HCT116 (cell line): ENCODE measurements at regions not wholly inside any gene's neighbourhood (a gene's known extent, or its start where the extent isn't known, plus 50 kb on each side); places are given as distances from the start of the nearest gene placed in this dataset.

Experiments used
- ATAC-seq: fragments of 200-7000 bp; cut with Tn5 transposase; 2 replicates; pipeline ENCODE4 v1.9.1; 2020; ENCODE audit warnings: mild to moderate bottlenecking, moderate library complexity
- BruUV-seq: library from RNA; stranded (reverse); fragments of 400-500 nt; replicated peaks from 2 replicates; lab custom pipeline; 2021; lab: Mats Ljungman, UMichigan
- CTCF ChIA-PET: fragments of 300-600 bp; sonication (Branson Sonifier 250); formaldehyde crosslinking; loops from one replicate; lab custom pipeline; 2021; ENCODE audit warnings: antibody characterized with exemption; lab: Charles Lee
- POLR2A ChIA-PET: fragments of 300-600, 350-600 bp; sonication (Branson Sonifier 250); formaldehyde crosslinking; loops from one replicate; lab custom pipeline; 2021; ENCODE audit warnings: antibody characterized with exemption; lab: Charles Lee
- RAD21 ChIA-PET, 2 experiments: fragments of 300-600 bp; sonication (Branson Sonifier 250); formaldehyde crosslinking; loops; one replicate each; lab custom pipeline; 2023; ENCODE audit warnings: low total read pairs in 2 of 2; ENCODE audit not compliant: uncharacterized antibody in 2 of 2, unreplicated experiment in 2 of 2, low non-redundant PET in 1 of 2; lab: Charles Lee
- DNase-seq: peaks from one replicate; pipeline ENCODE4 v3.0.0-alpha.2; 2010; ENCODE audit warnings: low read depth, low spot score
- H2AFZ ChIP-seq: fragments of 200-600 bp; shearing (Covaris generic), sonication (generic); 2 replicates; pipeline ENCODE4 v1.6.1; 2017; ENCODE audit warnings: low read depth, mixed run types, mixed read lengths, antibody characterized with exemption, low read length; ENCODE audit not compliant: poor library complexity, severe bottlenecking
- H3K27ac ChIP-seq: 2 replicates; pipeline ENCODE4 v1.5.1; 2012; ENCODE audit warnings: low read depth, low read length
- H3K27me3 ChIP-seq: fragments of 200-600 bp; sonication (generic); 2 replicates; pipeline ENCODE4 v1.6.1; 2016; ENCODE audit warnings: mixed run types, low read length, mixed read lengths; ENCODE audit not compliant: insufficient read depth
- H3K36me3 ChIP-seq, 2 experiments: fragments of 200-500 bp in 1 of 2; fragments of 200-600 bp in 1 of 2; sonication (Bioruptor generic) in 1 of 2; sonication (generic) in 1 of 2; 2 replicates each; pipeline versions ENCODE4 v1.5.1 to v1.6.1; 2014 to 2016; ENCODE audit warnings: low read length in 2 of 2, inconsistent platforms in 1 of 2, mixed read lengths in 1 of 2, mixed run types in 1 of 2; ENCODE audit not compliant: insufficient read depth in 2 of 2, control insufficient read depth in 1 of 2
- H3K4me1 ChIP-seq, 2 experiments: fragments of 200-600 bp in 1 of 2; sonication (generic) in 1 of 2; 2 replicates each; pipeline versions ENCODE4 v1.5.1 to v1.6.1; 2012 to 2017; ENCODE audit warnings: low read length in 2 of 2, inconsistent platforms in 1 of 2, mild to moderate bottlenecking in 1 of 2, mixed read lengths in 1 of 2, mixed run types in 1 of 2, moderate library complexity in 1 of 2; ENCODE audit not compliant: insufficient read depth in 2 of 2, control insufficient read depth in 1 of 2
- H3K4me2 ChIP-seq: fragments of 200-600 bp; sonication (generic); 2 replicates; pipeline ENCODE4 v1.6.1; 2017; ENCODE audit warnings: mixed run types, low read length, mixed read lengths
- H3K4me3 ChIP-seq, 2 experiments: fragments of 200-600 bp in 1 of 2; sonication (generic) in 1 of 2; replicated peaks in 1 of 2; 2 replicates each; pipeline ENCODE4 v1.5.1; 2011 to 2016; ENCODE audit warnings: low read length in 2 of 2, control low read depth in 1 of 2, low read depth in 1 of 2, mild to moderate bottlenecking in 1 of 2, mixed read lengths in 1 of 2, mixed run types in 1 of 2
- H3K79me2 ChIP-seq: fragments of 200-600 bp; sonication (generic); 2 replicates; pipeline ENCODE4 v1.6.1; 2017; ENCODE audit warnings: mild to moderate bottlenecking, mixed run types, low read length, moderate library complexity, mixed read lengths; ENCODE audit not compliant: insufficient read depth
- H3K9ac ChIP-seq: fragments of 200-600 bp; sonication (generic); 2 replicates; pipeline ENCODE4 v1.6.1; 2016; ENCODE audit warnings: low read length, mixed read lengths
- H3K9me2 ChIP-seq: fragments of 200-600 bp; sonication (generic), shearing (Covaris generic); 2 replicates; pipeline ENCODE4 v1.6.1; 2017; ENCODE audit warnings: mixed run types, mild to moderate bottlenecking, moderate library complexity; ENCODE audit not compliant: insufficient read depth
- H3K9me3 ChIP-seq, 2 experiments: fragments of 200-500 bp in 1 of 2; fragments of 200-600 bp in 1 of 2; sonication (Bioruptor generic) in 1 of 2; sonication (generic) in 1 of 2; 2 replicates each; pipeline ENCODE4 v1.6.1; 2014 to 2017; ENCODE audit warnings: low read length in 2 of 2, mixed read lengths in 2 of 2, inconsistent platforms in 1 of 2, low read depth in 1 of 2, mild to moderate bottlenecking in 1 of 2, mixed run types in 1 of 2, moderate library complexity in 1 of 2; ENCODE audit not compliant: control insufficient read depth in 1 of 2, insufficient read depth in 1 of 2
- H4K20me1 ChIP-seq: fragments of 200-600 bp; sonication (generic), shearing (Covaris generic); 2 replicates; pipeline ENCODE4 v1.6.1; 2017; ENCODE audit warnings: mixed run types, mild to moderate bottlenecking, moderate library complexity; ENCODE audit not compliant: insufficient read depth
- CBX3 ChIP-seq: IDR thresholded peaks from 2 replicates; pipeline ENCODE4 v1.6.1; 2012; ENCODE audit warnings: low read depth
- CEBPB ChIP-seq: IDR thresholded peaks from 2 replicates; pipeline ENCODE4 v1.6.1; 2012; ENCODE audit warnings: low read depth
- CTCF ChIP-seq, 3 experiments: fragments of 200-600 bp in 1 of 3; sonication (generic) in 1 of 3; IDR thresholded peaks in 2 of 3; conservative IDR thresholded peaks in 1 of 3; 2 replicates each; pipeline ENCODE4 v1.5.1; 2012 to 2017; ENCODE audit warnings: low read depth in 2 of 3, low read length in 2 of 3, antibody characterized with exemption in 1 of 3, borderline replicate concordance in 1 of 3, control low read depth in 1 of 3, mild to moderate bottlenecking in 1 of 3, mixed read lengths in 1 of 3, mixed run types in 1 of 3, moderate library complexity in 1 of 3; ENCODE audit not compliant: insufficient read depth in 1 of 3
- EGR1 ChIP-seq: IDR thresholded peaks from 2 replicates; pipeline ENCODE4 v1.6.1; 2012; ENCODE audit warnings: low read depth
- ELF1 ChIP-seq: IDR thresholded peaks from 2 replicates; pipeline ENCODE4 v1.6.1; 2012; ENCODE audit warnings: low read depth, borderline replicate concordance
- EZH2 ChIP-seq: fragments of 200-600 bp; sonication (generic); IDR thresholded peaks from 2 replicates; pipeline ENCODE4 v1.6.1; 2017; ENCODE audit warnings: antibody characterized with exemption, mixed run types
- JUND ChIP-seq: IDR thresholded peaks from 2 replicates; pipeline ENCODE4 v1.6.1; 2012
- POLR2A ChIP-seq: IDR thresholded peaks from 2 replicates; pipeline ENCODE4 v1.7.0; 2011; ENCODE audit warnings: borderline replicate concordance; ENCODE audit not compliant: insufficient read depth, insufficient read length; ENCODE audit errors: extremely low read depth
- POLR2AphosphoS5 ChIP-seq: IDR thresholded peaks from 2 replicates; pipeline ENCODE4 v1.6.1; 2011; ENCODE audit warnings: mild to moderate bottlenecking, low read depth, low read length, moderate library complexity
- RAD21 ChIP-seq: IDR thresholded peaks from 2 replicates; pipeline ENCODE4 v1.6.1; 2012; ENCODE audit warnings: low read depth, mild to moderate bottlenecking
- SIN3A ChIP-seq: IDR thresholded peaks from 2 replicates; pipeline ENCODE4 v1.6.1; 2012; ENCODE audit warnings: low read depth
- SP1 ChIP-seq: IDR thresholded peaks from 2 replicates; pipeline ENCODE4 v1.6.1; 2012; ENCODE audit warnings: low read depth
- SRF ChIP-seq: IDR thresholded peaks from 2 replicates; pipeline ENCODE4 v1.6.1; 2012; ENCODE audit warnings: low read depth
- YY1 ChIP-seq: IDR thresholded peaks from 2 replicates; pipeline ENCODE4 v1.6.1; 2011; ENCODE audit warnings: low read length, low read depth, moderate library complexity, mild to moderate bottlenecking; ENCODE audit not compliant: insufficient replicate concordance; ENCODE audit errors: extremely low read depth
- ZBTB33 ChIP-seq: IDR thresholded peaks from 2 replicates; pipeline ENCODE4 v1.6.1; 2011; ENCODE audit warnings: mild to moderate bottlenecking, low read length, moderate library complexity; ENCODE audit not compliant: insufficient replicate concordance; ENCODE audit errors: extremely low read depth
- ZFX ChIP-seq: fragments of 450-650 bp; IDR thresholded peaks from 2 replicates; pipeline ENCODE4 v1.6.1; 2017
- ZNF274 ChIP-seq: fragments of 200-500 bp; sonication (Bioruptor generic); IDR thresholded peaks from 2 replicates; pipeline ENCODE4 v1.6.1; 2014; ENCODE audit warnings: mild to moderate bottlenecking, low read depth, low read length, inconsistent platforms
- intact Hi-C: fragments of 100-400 bp; cut with micrococcal nuclease; formaldehyde crosslinking; loops from 2 replicates; pipeline ENCODE4 v1.10.0; 2022
- TF ChIP-seq, protein P1 (sequence below): IDR thresholded peaks from 2 replicates; pipeline ENCODE4 v1.6.1; 2012

- no peak for TF ChIP-seq CTCF (IDR thresholded peaks at IDR 0.05 in 2 of 3, conservative IDR thresholded peaks at IDR 0.05 in 1 of 3; ENCODE audit: borderline replicate concordance in 1 of 3, insufficient read depth in 1 of 3, low read depth in 2 of 3, low read length in 2 of 3)
- TF ChIP-seq CBX3, result no peak
- TF ChIP-seq SIN3A, result no peak
- TF ChIP-seq RAD21, result no peak
- TF ChIP-seq, protein P1, sequence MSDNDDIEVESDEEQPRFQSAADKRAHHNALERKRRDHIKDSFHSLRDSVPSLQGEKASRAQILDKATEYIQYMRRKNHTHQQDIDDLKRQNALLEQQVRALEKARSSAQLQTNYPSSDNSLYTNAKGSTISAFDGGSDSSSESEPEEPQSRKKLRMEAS, result no peak
These were observed 52.2 kb upstream of the PAX6 start (continued) for GRCh38 chr11:31863170-31863832.

- no peak overlapping the region for H2AFZ ChIP-seq
- H3K4me2 ChIP-seq, result no peak overlapping the region
- ChIA-PET POLR2A (no interaction called here), CTCF (interaction anchor here (1.8 kb wide), 1 partner anchor 754 kb away, joined by 4 read pairs; no protein-coding TSS in a partner anchor), RAD21 (no interaction called here)
- no peak overlapping the region for H3K4me3 ChIP-seq
- TF ChIP-seq ZNF274 (no peak), CEBPB (no peak), YY1 (no peak), SRF (no peak), EZH2 (no peak), ZFX (no peak), SP1 (no peak), ZBTB33 (no peak), POLR2AphosphoS5 (no peak), JUND (no peak), EGR1 (no peak), CBX3 (no peak), ELF1 (no peak), POLR2A (no peak)
- TF ChIP-seq, protein P1, result no peak
- no TSS peak for BruUV-seq
- no peaks in the 10 kb centered on the region for H3K36me3 ChIP-seq
- no peaks in the 10 kb centered on the region for H3K9me3 ChIP-seq
- intact Hi-C loops, result no loop called here
- no peaks in the 10 kb centered on the region for H3K9me2 ChIP-seq
- ATAC-seq, result no peak
- no peaks in the 10 kb centered on the region for H4K20me1 ChIP-seq
- H3K79me2 ChIP-seq, result no peaks in the 10 kb centered on the region
- H3K27ac ChIP-seq, result no peak overlapping the region
- no peak overlapping the region for H3K9ac ChIP-seq
- no peaks in the 10 kb centered on the region for H3K4me1 ChIP-seq
- DNase-seq, result no peak
- no peaks in the 10 kb centered on the region for H3K27me3 ChIP-seq
These were observed 49.9 kb upstream of the PAX6 start for GRCh38 chr11:31861011-31861410.
